ENCODE measurements at regions not wholly inside any gene's neighbourhood (a gene's known extent, or its start where the extent isn't known, plus 50 kb on each side); places are given as distances from the start of the nearest gene placed in this dataset.

- TF ChIP-seq CTCF (IDR thresholded peaks at IDR 0.05) = no peak
- no peaks in the 10 kb centered on the region for H3K4me1 Mint-ChIP-seq
- H3K36me3 Mint-ChIP-seq (ENCODE audit: low read depth) = no peaks in the 10 kb centered on the region
- H3K4me3 Mint-ChIP-seq = no peak overlapping the region
- peaks cover 10% of the 10 kb centered on the region for H3K27me3 Mint-ChIP-seq (ENCODE audit: low read depth, poor library complexity)
- peaks cover 7% of the 10 kb centered on the region for H3K9me3 Mint-ChIP-seq
- no peak overlapping the region for H3K27ac Mint-ChIP-seq
- DNase-seq = no peak
Measured at GRCh38 chr7:145850636-145851035, 266.0 kb upstream of the CNTNAP2 start.

GRCh38 chr7:145848691-145849090 is 267.9 kb upstream of the CNTNAP2 start:
- Mint-ChIP-seq H3K4me3 (no peak overlapping the region), H3K9me3 (no peaks in the 10 kb centered on the region), H3K27me3 (ENCODE audit: low read depth, poor library complexity) (peaks cover 7% of the 10 kb centered on the region), H3K4me1 (no peaks in the 10 kb centered on the region), H3K36me3 (ENCODE audit: low read depth) (no peaks in the 10 kb centered on the region), H3K27ac (no peak overlapping the region)
- peak; percentile 46 for DNase-seq
- TF ChIP-seq CTCF (IDR thresholded peaks at IDR 0.05) = peak; percentile 71

GRCh38 chr7:145845345-145845744 is 271.3 kb upstream of the CNTNAP2 start:
- no peak for DNase-seq
- H3K36me3 Mint-ChIP-seq (ENCODE audit: low read depth) = no peaks in the 10 kb centered on the region
- no peaks in the 10 kb centered on the region for H3K9me3 Mint-ChIP-seq
- H3K4me3 Mint-ChIP-seq = no peak overlapping the region
- no peak for TF ChIP-seq CTCF (IDR thresholded peaks at IDR 0.05)
- H3K4me1 Mint-ChIP-seq = no peaks in the 10 kb centered on the region
- no peaks in the 10 kb centered on the region for H3K27me3 Mint-ChIP-seq (ENCODE audit: low read depth, poor library complexity)
- no peak overlapping the region for H3K27ac Mint-ChIP-seq

- no peaks in the 10 kb centered on the region for H3K36me3 Mint-ChIP-seq (ENCODE audit: low read depth)
- no peak overlapping the region for H3K4me3 Mint-ChIP-seq
- no peak for DNase-seq
- no peak overlapping the region for H3K27ac Mint-ChIP-seq
- no peaks in the 10 kb centered on the region for H3K27me3 Mint-ChIP-seq (ENCODE audit: low read depth, poor library complexity)
- peaks cover 3% of the 10 kb centered on the region for H3K9me3 Mint-ChIP-seq
- TF ChIP-seq CTCF (IDR thresholded peaks at IDR 0.05) = no peak
- no peaks in the 10 kb centered on the region for H3K4me1 Mint-ChIP-seq
Measured at GRCh38 chr7:145839814-145840213, 276.8 kb upstream of the CNTNAP2 start.

- no peak for TF ChIP-seq CTCF (IDR thresholded peaks at IDR 0.05)
- H3K4me3 Mint-ChIP-seq = no peak overlapping the region
- no peaks in the 10 kb centered on the region for H3K36me3 Mint-ChIP-seq (ENCODE audit: low read depth)
- H3K27me3 Mint-ChIP-seq (ENCODE audit: low read depth, poor library complexity) = no peaks in the 10 kb centered on the region
- H3K4me1 Mint-ChIP-seq = no peaks in the 10 kb centered on the region
- no peak for DNase-seq
- no peak overlapping the region for H3K27ac Mint-ChIP-seq
- peaks cover 3% of the 10 kb centered on the region for H3K9me3 Mint-ChIP-seq
Measured at GRCh38 chr7:145831616-145832206, 284.9 kb upstream of the CNTNAP2 start.

- peaks cover 12% of the 10 kb centered on the region for H3K9me3 Mint-ChIP-seq
- TF ChIP-seq CTCF (IDR thresholded peaks at IDR 0.05) = no peak
- no peaks in the 10 kb centered on the region for H3K36me3 Mint-ChIP-seq (ENCODE audit: low read depth)
- no peak for DNase-seq
- H3K4me1 Mint-ChIP-seq = no peaks in the 10 kb centered on the region
- no peaks in the 10 kb centered on the region for H3K27me3 Mint-ChIP-seq (ENCODE audit: low read depth, poor library complexity)
- H3K4me3 Mint-ChIP-seq = no peak overlapping the region
- no peak overlapping the region for H3K27ac Mint-ChIP-seq
Measured at GRCh38 chr7:145817687-145818086, 298.9 kb upstream of the CNTNAP2 start.

Measured in nephron progenitor cell (in vitro differentiated cells).